Smooth muscle cell (in vitro differentiated cells): ENCODE measurements at regions not wholly inside any gene's neighbourhood (a gene's known extent, or its start where the extent isn't known, plus 50 kb on each side); places are given as distances from the start of the nearest gene placed in this dataset.

Experiments used
- DNase-seq: peaks from one replicate; lab custom pipeline; 2025; ENCODE audit not compliant: unreplicated experiment; lab: John Stamatoyannopoulos, UW
- H2AFZ ChIP-seq: fragments of 200-600 bp; sonication (generic); 2 replicates; pipeline ENCODE4 v1.6.0; 2016; ENCODE audit warnings: antibody characterized with exemption, low read depth, mild to moderate bottlenecking
- H3F3A ChIP-seq: fragments of 200-600 bp; sonication (generic); 2 replicates; pipeline ENCODE4 v1.6.0; 2017; ENCODE audit warnings: antibody characterized with exemption, low read depth
- H3K27ac ChIP-seq: fragments of 200-600 bp; sonication (generic); 2 replicates; pipeline ENCODE4 v1.5.1; 2016; ENCODE audit warnings: low read depth, mild to moderate bottlenecking
- H3K27me3 ChIP-seq: fragments of 200-600 bp; sonication (generic); 2 replicates; pipeline ENCODE4 v1.6.1; 2016; ENCODE audit warnings: low read depth, mild to moderate bottlenecking
- H3K36me3 ChIP-seq: fragments of 200-600 bp; sonication (generic); 2 replicates; pipeline ENCODE4 v1.5.1; 2016; ENCODE audit warnings: low read depth
- H3K4me1 ChIP-seq: fragments of 200-600 bp; sonication (generic); 2 replicates; pipeline ENCODE4 v1.5.1; 2016; ENCODE audit warnings: low read depth
- H3K4me2 ChIP-seq: fragments of 200-600 bp; sonication (generic); 2 replicates; pipeline ENCODE4 v1.6.0; 2016; ENCODE audit warnings: mild to moderate bottlenecking
- H3K4me3 ChIP-seq: fragments of 200-600 bp; sonication (generic); 2 replicates; pipeline ENCODE4 v1.5.1; 2016; ENCODE audit warnings: mild to moderate bottlenecking
- H3K79me2 ChIP-seq: fragments of 200-600 bp; sonication (generic); 2 replicates; pipeline ENCODE4 v1.6.0; 2016; ENCODE audit warnings: low read depth, mild to moderate bottlenecking
- H3K9ac ChIP-seq: fragments of 200-600 bp; sonication (generic); 2 replicates; pipeline ENCODE4 v1.6.0; 2016; ENCODE audit warnings: low read depth
- H3K9me3 ChIP-seq: fragments of 200-600 bp; sonication (generic); replicated peaks from 2 replicates; pipeline ENCODE4 v1.5.1; 2016; ENCODE audit warnings: low read depth
- H4K20me1 ChIP-seq: fragments of 200-600 bp; sonication (generic); 2 replicates; pipeline ENCODE4 v1.6.0; 2016; ENCODE audit warnings: low read depth
- CTCF ChIP-seq: fragments of 200-600 bp; sonication (generic); IDR thresholded peaks from 2 replicates; pipeline ENCODE4 v1.5.1; 2017; ENCODE audit warnings: borderline replicate concordance, mild to moderate bottlenecking, antibody characterized with exemption; ENCODE audit not compliant: insufficient read depth, poor library complexity, severe bottlenecking
- WGBS: methylation state at CpG from one replicate; pipeline ENCODE4 v1.1.7; 2016; ENCODE audit warnings: low lambda C conversion rate; 5-methylcytosine and 5-hydroxymethylcytosine counted together

- H3F3A ChIP-seq: no peaks in the 10 kb centered on the region
- no peaks in the 10 kb centered on the region for H3K27me3 ChIP-seq
- no peak overlapping the region for H3K4me3 ChIP-seq
- DNase-seq: no peak
- no peaks in the 10 kb centered on the region for H3K79me2 ChIP-seq
- H2AFZ ChIP-seq: no peak overlapping the region
- H3K36me3 ChIP-seq: peaks cover 3% of the 10 kb centered on the region
- H3K9ac ChIP-seq: no peak overlapping the region
- no peak for TF ChIP-seq CTCF
- no peak overlapping the region for H3K27ac ChIP-seq
- peaks cover 8% of the 10 kb centered on the region for H3K9me3 ChIP-seq
- H4K20me1 ChIP-seq: no peaks in the 10 kb centered on the region
- no peaks in the 10 kb centered on the region for H3K4me1 ChIP-seq
- no peak overlapping the region for H3K4me2 ChIP-seq
Observed at GRCh38 chr12:65574867-65575266, 249.4 kb upstream of the HMGA2 start.

GRCh38 chr12:65584016-65584415, 240.3 kb upstream of the HMGA2 start:
- H3K4me1 ChIP-seq: peaks cover 5% of the 10 kb centered on the region
- H3K79me2 ChIP-seq: no peaks in the 10 kb centered on the region
- H3K9ac ChIP-seq: no peak overlapping the region
- no peak for DNase-seq
- no peak for TF ChIP-seq CTCF
- peaks cover 3% of the 10 kb centered on the region for H3K9me3 ChIP-seq
- no peak overlapping the region for H3K4me3 ChIP-seq
- no peaks in the 10 kb centered on the region for H3K36me3 ChIP-seq
- H4K20me1 ChIP-seq: no peaks in the 10 kb centered on the region
- no peak overlapping the region for H2AFZ ChIP-seq
- peaks cover 24% of the 10 kb centered on the region for H3F3A ChIP-seq
- no peak overlapping the region for H3K4me2 ChIP-seq
- WGBS: 28% methylated on average over 3 of the region's 3 CpGs
- H3K27ac ChIP-seq: peak overlapping the region; percentile 1
- H3K27me3 ChIP-seq: no peaks in the 10 kb centered on the region

- TF ChIP-seq CTCF: no peak
- Histone ChIP-seq H2AFZ (no peak overlapping the region), H3K79me2 (no peaks in the 10 kb centered on the region), H3K27me3 (no peaks in the 10 kb centered on the region), H3K9ac (no peak overlapping the region), H3F3A (peaks cover 24% of the 10 kb centered on the region), H3K4me3 (no peak overlapping the region), H4K20me1 (no peaks in the 10 kb centered on the region), H3K9me3 (no peaks in the 10 kb centered on the region), H3K4me2 (peak overlapping the region; percentile 35), H3K27ac (peak overlapping the region; percentile 68), H3K4me1 (peaks cover 5% of the 10 kb centered on the region), H3K36me3 (no peaks in the 10 kb centered on the region)
- 2% methylated on average over 3 of the region's 3 CpGs for WGBS
- no peak for DNase-seq
Observed at GRCh38 chr12:65585648-65586602, 238.4 kb upstream of the HMGA2 start.

- Histone ChIP-seq H3K4me2 (peak overlapping the region; percentile 35), H3K4me3 (no peak overlapping the region), H4K20me1 (no peaks in the 10 kb centered on the region), H3K9me3 (no peaks in the 10 kb centered on the region), H3K36me3 (no peaks in the 10 kb centered on the region), H3K9ac (no peak overlapping the region), H3F3A (peaks cover 29% of the 10 kb centered on the region), H3K27me3 (no peaks in the 10 kb centered on the region), H3K79me2 (no peaks in the 10 kb centered on the region), H2AFZ (no peak overlapping the region), H3K27ac (peak overlapping the region; percentile 68), H3K4me1 (peaks cover 8% of the 10 kb centered on the region)
- no peak for TF ChIP-seq CTCF
- DNase-seq: no peak
- WGBS: 96% methylated on average over 1 of the region's 1 CpG
Observed at GRCh38 chr12:65586796-65587195, 237.5 kb upstream of the HMGA2 start.
